ENCODE measurements at regions not wholly inside any gene's neighbourhood (a gene's known extent, or its start where the extent isn't known, plus 50 kb on each side); places are given as distances from the start of the nearest gene placed in this dataset.

- DNase-seq = no peak
Observed at GRCh38 chr10:111836064-111836463, 347.5 kb downstream of the GPAM start.

DNA sequence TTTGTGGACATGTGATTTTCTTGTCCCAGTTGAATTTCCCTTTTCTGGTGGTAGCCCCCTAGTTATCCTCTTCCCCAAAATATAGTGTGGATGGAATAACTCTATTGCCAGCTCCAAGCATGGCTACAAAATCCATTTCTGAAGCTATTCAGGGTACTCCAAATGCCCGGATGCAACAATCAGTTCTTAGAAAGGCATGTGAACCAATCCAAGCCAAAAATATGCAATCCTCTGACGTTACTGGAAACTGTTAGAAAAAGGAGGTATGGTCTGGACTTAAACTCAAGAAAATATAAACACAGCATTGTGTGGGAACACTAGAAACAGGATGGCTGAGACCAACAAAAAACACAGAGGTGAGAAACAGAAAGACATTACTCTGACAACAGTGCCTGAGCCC is 347.0 kb downstream of the GPAM start:
- no peak for DNase-seq

DNA sequence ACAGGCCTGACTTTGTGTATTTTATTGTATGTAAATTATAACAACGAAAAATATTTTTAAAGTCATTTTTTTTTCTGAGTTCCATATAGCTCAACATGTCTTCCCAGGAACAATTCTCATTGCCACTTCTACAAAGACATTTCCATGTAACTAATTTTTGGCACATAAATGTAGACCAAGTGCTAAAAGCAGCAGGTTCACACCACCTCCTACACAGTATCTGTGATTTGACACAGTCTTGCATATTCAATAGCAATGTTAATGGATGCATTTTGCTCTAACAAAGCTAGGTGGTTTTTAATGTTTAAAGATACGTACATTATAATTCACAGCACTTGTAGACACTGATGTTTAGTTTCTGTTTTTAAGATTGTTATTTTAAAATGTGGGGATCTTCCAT is 346.5 kb downstream of the GPAM start:
- no peak for DNase-seq

DNA sequence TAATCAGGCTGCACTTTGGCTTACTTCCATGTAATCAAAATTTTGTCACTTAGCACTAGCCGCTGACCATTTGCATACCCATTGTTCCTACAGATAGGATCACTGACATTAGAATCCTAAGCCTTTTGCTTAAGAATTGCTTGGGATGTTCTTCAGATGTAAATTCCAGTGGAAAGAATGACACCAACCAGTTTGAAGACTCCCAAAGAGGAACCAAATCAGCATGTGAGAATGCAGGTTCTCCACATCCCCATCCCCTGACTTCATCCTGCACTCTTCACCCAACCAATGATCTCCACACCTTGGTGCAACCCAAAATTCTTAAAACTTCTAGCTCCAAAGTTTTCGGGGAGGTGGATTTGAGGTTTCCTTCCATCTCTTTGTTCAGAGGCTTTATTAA is 345.6 kb downstream of the GPAM start:
- DNase-seq = no peak

DNA sequence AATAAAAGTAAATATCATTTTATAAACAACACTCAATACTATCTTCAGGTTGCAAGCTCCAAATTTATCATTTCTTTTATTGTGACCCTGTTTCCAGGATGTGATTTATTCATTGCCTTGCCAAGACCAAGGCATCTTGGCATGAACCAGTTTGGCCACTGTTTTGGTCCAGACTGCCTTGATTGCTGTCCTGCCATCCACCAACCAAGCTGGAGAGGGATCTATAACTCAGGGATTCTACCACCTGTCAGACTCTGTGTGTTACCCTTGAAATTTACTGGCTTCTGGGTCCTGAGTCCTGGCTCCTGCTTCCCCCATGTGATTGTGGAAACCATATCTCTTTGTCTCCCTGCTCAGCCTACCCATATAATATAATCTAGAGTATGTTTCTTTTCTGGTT is 343.0 kb downstream of the GPAM start:
- no peak for DNase-seq

DNA sequence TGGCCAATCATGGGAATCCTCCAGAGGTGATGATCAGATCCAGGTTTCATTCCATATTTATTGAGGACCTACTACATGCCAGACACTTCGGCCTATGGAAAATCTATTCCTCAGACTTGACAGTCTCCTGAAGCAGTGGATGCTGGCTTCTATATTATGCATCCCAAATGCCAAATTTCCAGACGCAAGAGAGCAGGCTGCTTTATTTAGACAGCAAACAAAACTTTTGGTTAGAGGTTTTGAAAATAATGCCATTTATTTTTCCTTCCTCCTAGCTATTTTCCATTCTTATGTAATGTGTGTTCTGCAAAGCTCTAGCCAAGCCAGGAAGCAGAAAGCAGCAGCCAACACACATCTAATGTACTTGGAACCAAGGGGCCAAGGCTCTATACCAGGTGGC is 330.8 kb downstream of the GPAM start:
- DNase-seq = no peak

GRCh38 chr10:111856631-111857030 is 326.9 kb downstream of the GPAM start:
- DNase-seq = no peak

DNA sequence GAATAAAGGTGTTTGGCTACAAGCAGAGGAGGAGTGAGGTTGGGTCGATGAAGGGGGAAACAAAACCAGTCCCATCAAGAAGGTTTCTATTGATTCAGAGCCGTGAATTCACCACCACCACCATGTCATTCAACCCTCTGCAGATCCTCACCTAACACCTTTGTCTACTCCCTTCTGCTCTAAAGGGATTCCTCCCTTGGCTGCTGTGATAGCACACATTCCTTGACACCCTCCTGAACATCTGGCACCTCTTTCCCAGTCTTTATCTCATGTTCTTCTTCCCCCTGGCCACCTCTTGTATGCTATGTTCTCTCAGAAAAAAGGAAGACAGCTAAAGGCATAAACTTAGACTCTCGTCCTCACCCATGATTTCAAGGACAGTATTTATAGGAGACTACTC is 318.0 kb downstream of the GPAM start:
- no peak for DNase-seq

DNA sequence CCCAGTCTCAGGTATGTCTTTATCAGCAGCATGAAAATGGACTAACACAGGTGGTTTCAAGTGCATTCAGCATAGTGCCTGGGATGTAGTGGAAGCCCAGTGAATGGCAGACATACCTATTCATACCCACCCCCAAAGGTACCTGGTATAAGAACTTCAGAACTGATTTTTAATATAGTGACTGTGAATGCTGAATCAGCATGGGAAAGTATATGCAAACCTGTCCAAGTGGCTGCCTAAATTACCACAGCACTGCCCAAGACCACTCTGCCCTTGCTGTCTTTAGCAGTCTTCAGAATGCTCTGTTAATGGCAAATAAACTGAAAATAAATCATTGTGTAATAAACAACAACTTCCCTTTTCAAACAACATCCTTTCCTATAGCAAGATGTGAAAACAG is 312.1 kb downstream of the GPAM start:
- no peak for DNase-seq

GRCh38 chr10:111872591-111872990 is 311.0 kb downstream of the GPAM start:
- DNase-seq = no peak

GRCh38 chr10:111873041-111873440 is 310.5 kb downstream of the GPAM start:
- no peak for DNase-seq

GRCh38 chr10:111873621-111874135 is 309.9 kb downstream of the GPAM start:
- no peak for DNase-seq

- DNase-seq = no peak
Observed at GRCh38 chr10:111874576-111874975, 309.0 kb downstream of the GPAM start.

DNA sequence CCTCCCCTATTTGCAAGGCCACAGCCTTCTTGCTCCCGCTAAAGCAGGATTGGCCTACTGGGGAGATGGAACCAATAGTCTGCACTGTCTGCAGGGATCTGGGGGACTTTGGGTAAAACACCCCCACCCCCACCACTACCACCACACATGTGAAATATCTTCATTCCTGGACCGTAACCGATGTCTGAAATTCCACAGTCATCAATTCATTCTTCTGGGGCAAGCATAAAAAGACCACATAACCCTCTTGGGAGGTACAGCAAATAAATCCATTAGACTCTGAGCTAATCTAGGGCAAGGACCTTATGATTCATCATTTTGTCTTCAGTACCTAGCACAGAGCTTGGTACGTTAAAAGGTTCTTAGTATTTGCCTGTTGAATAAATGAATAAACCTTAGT is 307.8 kb downstream of the GPAM start:
- DNase-seq = no peak

GRCh38 chr10:111877258-111877657 is 306.3 kb downstream of the GPAM start:
- DNase-seq = no peak

DNA sequence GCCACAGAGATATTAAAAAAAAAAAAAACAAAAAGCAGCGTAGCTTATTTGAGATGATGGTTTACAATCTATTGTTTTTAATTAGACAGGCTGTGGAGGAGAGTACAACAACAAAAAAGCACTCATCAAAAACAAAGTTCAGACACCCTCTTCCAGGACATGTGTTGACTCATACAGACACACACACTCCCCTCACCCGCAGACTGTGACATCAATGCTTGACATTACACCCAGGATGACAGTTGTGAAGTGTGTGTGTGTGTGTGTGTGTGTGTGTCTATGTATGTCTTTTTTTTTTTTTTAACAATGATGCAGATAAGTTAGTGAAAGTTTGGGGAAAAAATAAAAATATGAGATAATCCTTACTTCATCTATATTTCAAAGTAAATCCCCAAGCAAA is 303.6 kb downstream of the GPAM start:
- no peak for DNase-seq

DNA sequence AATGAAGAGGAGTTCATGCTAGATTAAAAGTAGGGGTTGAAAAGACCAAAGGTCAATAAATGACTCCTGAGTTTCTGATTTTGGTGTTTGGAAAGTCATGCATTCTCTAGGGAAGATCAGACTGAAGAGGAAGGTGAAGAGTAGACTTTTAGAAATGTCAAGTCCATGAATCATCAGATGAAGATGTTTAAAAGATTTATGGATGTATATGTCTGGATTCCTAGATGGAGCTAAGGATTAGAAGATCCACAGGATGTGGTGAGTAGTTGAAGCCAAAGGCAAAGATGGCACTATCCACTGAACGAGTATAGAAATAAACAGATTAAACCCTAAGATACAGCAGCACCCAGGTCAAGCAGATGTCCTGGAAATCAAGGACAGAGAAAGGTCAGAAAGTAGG is 298.5 kb downstream of the GPAM start:
- DNase-seq = no peak

GRCh38 chr10:111885919-111886318 is 297.6 kb downstream of the GPAM start:
- DNase-seq = no peak

- no peak for DNase-seq
Observed at GRCh38 chr10:111887266-111887665, 296.3 kb downstream of the GPAM start.

GRCh38 chr10:111890046-111890445 is 293.5 kb downstream of the GPAM start:
- no peak for DNase-seq

DNA sequence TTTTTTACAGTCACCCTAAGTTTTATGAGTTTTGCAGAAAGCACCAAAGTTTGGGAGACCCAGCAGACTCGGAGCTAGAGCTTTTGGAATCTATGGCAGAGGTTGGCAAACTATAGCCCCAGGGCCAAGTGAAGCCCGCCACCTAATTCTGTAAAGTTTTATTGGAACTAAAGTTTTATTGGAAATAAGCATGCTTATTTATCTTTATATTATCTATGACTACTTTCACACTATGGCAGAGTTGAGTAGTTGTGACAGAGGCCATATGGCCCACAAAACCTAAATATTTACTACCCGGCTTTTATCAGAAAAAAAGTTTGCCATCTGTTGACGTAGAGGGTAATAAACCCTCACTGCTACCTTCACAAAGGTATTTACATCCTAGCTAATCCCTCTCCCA is 267.6 kb downstream of the GPAM start:
- no peak for DNase-seq

- DNase-seq = no peak
Observed at GRCh38 chr10:111921821-111922220, 261.7 kb downstream of the GPAM start.

DNA sequence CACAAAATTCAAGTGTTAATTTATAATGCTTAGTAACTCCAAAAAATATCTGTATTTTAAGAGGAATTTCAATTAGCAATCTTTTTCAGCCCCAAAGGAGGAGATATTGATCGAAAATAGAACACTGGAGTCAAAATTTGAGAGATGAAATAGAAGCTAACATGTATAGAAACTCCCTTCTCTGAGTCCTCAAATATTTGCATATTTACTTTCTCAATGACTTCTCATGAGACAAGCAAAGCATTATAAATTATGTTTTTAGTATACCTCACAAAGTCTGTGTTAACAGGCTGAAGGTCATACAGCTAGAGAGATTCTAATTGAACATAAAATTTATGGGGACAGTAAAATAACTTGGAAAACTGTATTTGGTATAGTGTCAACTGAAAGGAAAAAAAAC is 260.5 kb downstream of the GPAM start:
- DNase-seq = no peak

DNA sequence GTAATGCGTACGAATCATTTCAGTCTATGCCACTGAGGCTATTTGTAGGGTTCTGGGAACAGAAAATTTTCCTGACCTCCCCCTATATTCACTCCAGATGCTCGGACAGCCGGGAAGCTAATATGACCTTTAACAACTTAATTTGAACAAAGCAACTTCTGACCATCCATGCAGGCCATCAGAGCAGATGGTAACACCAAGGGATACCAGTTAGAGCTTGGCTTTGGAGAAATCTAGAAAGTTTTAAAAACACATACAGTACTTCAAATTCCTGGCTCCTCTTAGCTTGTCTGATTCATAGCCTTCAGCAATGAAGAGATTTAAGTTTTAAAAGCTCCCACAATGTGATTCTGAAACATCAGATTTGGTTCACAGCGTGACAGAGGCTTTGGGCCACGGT is 257.3 kb downstream of the GPAM start:
- no peak for DNase-seq

DNA sequence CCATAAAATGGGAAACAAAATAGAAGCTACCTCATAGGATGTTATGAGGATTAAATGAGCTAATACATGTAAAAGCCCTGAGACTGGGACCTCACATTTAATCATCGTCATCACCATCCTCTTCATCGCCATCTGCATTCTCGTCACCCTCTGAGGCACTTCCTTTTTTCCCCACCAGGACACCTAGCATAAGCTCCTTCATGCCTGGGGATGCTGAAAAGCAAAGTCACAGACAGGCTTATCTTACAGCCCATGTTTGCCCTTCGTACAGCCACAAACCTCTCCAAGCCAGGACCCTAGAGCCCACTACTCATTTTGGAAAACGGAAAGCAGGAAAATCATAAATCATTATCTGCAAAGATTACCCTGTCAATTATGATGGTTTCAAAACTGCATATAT is 249.6 kb downstream of the GPAM start:
- DNase-seq = no peak

DNA sequence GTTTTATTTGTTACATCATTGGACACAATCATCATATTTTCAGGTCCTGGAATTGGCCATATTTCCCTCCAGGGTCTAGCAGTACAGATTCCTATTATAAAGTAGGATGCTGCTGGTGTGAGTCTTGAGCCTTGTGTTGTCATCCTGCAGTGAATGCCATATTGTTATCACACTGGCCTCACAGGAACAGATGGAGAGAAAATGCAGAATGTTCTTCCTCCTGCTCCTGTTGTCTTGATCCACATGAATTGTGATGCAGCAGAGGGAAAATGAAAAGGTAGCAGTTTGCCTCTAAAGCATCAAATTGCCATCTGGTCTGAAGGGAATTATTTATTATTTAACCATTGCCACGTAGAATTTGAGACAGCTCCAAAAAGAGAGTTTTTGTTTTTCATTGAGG is 248.6 kb downstream of the GPAM start:
- DNase-seq = no peak

Data from bone marrow (tissue), 2 donors.